GM12872 (cell line): ENCODE measurements at regions not wholly inside any gene's neighbourhood (a gene's known extent, or its start where the extent isn't known, plus 50 kb on each side); places are given as distances from the start of the nearest gene placed in this dataset.

Source experiments
- CTCF ChIP-seq: IDR thresholded peaks from 3 replicates; pipeline ENCODE4 v1.5.1; 2011; ENCODE audit warnings: low read depth, mild to moderate bottlenecking, low read length, moderate library complexity; ENCODE audit not compliant: insufficient read depth

DNA sequence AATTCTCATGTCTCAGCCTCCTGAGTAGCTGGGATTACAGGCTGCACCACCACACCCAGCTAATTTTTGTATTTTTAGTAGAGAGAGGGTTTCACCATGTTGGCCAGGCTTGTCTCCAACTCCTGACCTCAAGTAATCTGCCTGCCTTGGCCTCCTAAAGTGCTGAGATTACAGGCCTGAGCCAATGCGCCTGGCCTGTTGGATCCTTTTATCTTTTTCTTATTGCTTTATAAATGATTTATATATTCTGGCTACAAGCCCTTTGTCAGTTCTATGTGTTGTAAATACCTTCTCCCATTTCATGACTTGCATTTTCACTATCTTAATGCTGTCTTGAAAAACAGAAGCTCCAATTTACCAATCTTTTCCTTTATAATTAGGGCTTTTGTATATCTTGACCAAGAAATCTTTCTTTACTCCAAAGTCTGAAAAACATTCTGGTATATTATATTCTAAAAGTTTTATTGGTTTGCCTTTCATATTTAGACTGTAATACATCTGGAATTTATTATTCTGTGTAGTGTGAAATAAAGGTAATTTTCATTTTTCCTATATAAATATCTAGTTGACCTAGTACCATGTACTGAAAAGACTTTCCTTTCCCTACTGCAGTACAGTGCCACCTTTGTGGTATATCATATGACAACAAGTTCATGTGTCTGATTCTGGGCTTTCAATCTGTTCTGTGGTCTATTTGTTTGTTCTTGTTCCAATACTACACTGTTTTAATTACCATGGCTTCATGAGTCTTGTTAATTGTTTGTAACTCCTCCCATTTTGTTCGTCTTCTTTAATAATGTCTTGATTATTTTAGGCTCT is 52.9 kb upstream of the RNU6-1 start:
- TF ChIP-seq CTCF = no peak

GRCh38 chr15:67895237-67895636 is 55.4 kb upstream of the RNU6-1 start:
- no peak for TF ChIP-seq CTCF

GRCh38 chr15:67897646-67898339 is 57.9 kb upstream of the RNU6-1 start:
- TF ChIP-seq CTCF = no peak

DNA sequence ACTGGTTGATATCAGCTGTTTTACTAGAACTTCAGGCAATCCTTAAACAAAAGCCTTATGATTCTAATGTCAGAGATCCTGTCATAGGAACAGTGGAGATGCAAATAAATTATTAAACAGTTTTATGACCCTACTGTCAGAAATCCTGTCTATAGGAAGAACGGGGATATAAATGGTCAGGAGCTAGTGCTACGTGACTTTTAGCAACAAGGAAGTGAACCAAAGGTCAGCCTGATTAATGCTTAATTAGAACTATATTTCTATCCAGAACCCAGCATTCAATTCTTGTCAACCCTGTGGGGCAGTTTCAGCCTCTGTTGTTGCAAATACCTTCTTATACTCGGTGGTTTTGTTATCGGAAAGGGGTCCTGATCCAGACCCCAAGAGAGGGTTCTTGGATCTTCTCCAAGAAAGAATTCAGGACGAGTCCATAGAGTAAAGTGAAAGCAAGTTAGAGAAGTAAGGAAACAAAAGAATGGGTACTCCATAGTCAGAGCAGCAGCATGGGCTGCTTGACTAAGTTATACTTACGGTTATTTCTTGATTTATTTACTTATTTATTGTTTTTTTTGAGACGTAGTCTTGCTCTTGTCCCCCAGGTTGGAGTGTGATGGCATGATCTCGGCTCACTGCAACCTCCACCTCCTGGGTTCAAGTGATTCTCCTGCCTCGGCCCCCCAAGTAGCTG is 59.9 kb upstream of the RNU6-1 start:
- no peak for TF ChIP-seq CTCF

- TF ChIP-seq CTCF = no peak
Observed at GRCh38 chr15:67900621-67901147, 60.8 kb upstream of the RNU6-1 start.

DNA sequence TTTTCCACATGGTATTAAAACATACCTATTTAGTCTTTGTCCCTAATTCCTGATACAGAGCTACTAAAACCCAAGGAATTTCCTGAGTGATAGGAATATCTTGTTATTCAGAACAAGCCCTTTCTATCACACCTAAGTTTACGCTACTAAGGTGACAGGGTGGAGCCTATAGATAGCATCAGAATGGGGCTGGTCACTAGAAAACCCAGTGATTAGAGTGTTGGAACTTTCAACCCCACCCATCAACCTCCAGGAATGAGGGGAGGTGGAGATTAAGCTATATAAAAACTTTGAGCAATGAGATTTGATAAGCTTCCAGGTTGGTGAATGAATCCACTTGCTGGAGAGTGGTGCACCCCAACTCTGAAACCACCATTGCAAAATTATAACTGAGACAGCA is 62.1 kb upstream of the RNU6-1 start:
- no peak for TF ChIP-seq CTCF

GRCh38 chr15:67902579-67903009 is 62.7 kb upstream of the RNU6-1 start:
- no peak for TF ChIP-seq CTCF
